ENCODE measurements at regions not wholly inside any gene's neighbourhood (a gene's known extent, or its start where the extent isn't known, plus 50 kb on each side); places are given as distances from the start of the nearest gene placed in this dataset.

DNA sequence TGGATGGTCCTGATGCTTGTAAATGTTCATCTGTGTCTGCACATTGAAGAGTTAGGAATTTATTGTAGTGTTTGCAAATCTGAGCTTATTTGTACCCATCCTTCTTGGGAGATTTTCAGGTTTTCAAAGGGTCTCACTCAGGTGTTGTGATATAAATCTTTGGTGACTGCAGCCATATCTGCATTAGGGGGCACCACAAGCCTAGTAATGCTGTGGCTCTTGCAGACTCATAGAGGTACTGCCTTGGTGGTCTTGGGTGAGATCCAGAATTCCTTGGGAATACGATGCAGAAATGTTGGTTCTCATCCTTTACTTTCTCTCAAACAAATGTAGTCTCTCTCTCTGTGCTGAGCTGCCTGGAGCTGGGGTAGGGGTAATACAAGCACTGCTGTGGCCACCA is 405.9 kb downstream of the TTLL7 start:
- H3K4me3 Mint-ChIP-seq = no peak overlapping the region
- ATAC-seq (no peak), DNase-seq (no peak)
- H3K9me3 Mint-ChIP-seq (ENCODE audit: low read depth) = peaks cover 2% of the 10 kb centered on the region
- H3K27ac Mint-ChIP-seq = no peak overlapping the region
- H3K36me3 Mint-ChIP-seq = no peaks in the 10 kb centered on the region
- H3K4me1 Mint-ChIP-seq = no peaks in the 10 kb centered on the region
- CTCF ChIA-PET = no interaction called here
- no peaks in the 10 kb centered on the region for H3K27me3 Mint-ChIP-seq

DNA sequence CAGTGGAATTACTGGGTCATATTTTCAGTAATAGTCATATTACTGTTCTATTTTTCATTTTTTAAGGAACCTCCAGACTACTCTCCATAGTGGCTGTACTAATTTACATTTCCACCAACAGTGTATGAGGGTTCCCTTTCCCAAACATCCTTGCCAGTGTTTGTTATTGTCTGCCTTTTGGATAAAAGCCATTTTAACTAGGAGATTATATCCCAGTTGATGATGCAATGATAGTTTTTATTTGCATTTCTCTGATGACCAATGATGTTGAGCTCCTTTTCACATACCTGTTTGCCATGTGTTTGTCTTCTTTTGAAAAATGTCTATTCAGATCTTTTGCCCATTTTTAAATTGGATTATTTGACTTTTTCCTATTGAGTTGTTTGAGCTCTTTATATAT is 410.8 kb downstream of the TTLL7 start:
- H3K27ac Mint-ChIP-seq = no peak overlapping the region
- ATAC-seq (no peak), DNase-seq (no peak)
- H3K9me3 Mint-ChIP-seq (ENCODE audit: low read depth) = peaks cover 2% of the 10 kb centered on the region
- no peaks in the 10 kb centered on the region for H3K27me3 Mint-ChIP-seq
- no peaks in the 10 kb centered on the region for H3K4me1 Mint-ChIP-seq
- no peak overlapping the region for H3K4me3 Mint-ChIP-seq
- H3K36me3 Mint-ChIP-seq = no peaks in the 10 kb centered on the region
- CTCF ChIA-PET = no interaction called here

DNA sequence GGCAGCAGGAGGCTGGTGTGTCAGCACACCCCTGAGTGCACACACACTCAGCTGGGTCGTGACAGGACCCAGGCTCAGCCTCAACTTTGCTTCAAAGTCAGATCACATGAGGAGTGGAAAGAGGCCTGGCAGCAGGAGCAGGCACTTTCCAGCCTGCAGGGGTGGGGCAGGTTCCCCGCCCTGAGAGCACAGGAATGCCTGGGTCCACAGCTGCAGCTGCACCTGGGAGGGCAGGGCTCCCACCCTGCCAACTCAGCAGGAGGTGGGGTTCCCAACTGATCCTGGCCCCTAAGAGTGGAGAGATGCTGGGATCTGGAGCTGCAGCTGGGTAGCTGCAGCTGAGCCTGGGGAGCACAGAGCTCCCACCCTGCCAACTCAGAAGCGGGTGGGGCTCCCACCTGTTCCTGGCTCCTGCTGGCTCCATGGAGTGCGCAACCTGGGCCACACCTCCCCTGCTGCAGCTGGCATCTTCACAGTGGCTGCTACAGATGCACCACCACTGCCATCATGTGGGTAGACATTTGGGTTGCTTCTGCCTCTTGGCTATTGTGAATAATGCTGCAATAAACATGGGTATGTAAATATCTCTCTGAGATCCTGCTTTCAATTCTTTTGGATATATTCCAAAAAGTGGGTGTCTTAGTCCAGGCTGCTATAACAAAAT is 415.4 kb downstream of the TTLL7 start:
- Mint-ChIP-seq H3K4me1 (no peaks in the 10 kb centered on the region), H3K36me3 (no peaks in the 10 kb centered on the region), H3K4me3 (no peak overlapping the region), H3K27me3 (no peaks in the 10 kb centered on the region), H3K9me3 (ENCODE audit: low read depth) (no peaks in the 10 kb centered on the region), H3K27ac (no peak overlapping the region)
- ATAC-seq = no peak
- CTCF ChIA-PET = no interaction called here
- DNase-seq = no peak

DNA sequence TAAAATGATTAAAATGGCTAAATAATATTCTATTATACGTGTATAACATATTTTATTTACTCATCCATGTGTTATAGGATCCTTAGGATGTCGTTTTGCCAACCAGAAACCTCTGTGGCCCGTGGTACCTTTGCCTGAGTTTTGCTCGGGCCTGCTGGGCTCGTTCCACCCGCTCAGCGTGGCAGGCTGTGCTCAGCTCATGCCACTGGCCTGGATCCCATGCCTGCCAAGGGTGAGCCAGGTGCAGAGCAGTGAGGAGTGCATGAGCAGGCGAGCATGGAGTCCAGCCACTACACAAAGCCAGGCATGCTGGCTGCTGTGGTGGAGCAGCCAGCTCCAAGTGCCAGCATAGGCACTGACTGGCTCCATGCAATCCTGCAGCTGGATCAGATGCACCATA is 417.2 kb downstream of the TTLL7 start:
- CTCF ChIA-PET = no interaction called here
- H3K27ac Mint-ChIP-seq = no peak overlapping the region

GRCh38 chr1:83574791-83575190 is 424.1 kb downstream of the TTLL7 start:
- Mint-ChIP-seq H3K4me3 (no peak overlapping the region), H3K9me3 (ENCODE audit: low read depth) (no peaks in the 10 kb centered on the region)
- no peak for ATAC-seq

More for the DNA sequence above, 417.2 kb downstream of the TTLL7 start:
- H3K27me3 Mint-ChIP-seq = no peaks in the 10 kb centered on the region
- H3K36me3 Mint-ChIP-seq = no peaks in the 10 kb centered on the region
- H3K9me3 Mint-ChIP-seq (ENCODE audit: low read depth) = no peaks in the 10 kb centered on the region
- no peak for ATAC-seq
- no peak overlapping the region for H3K4me3 Mint-ChIP-seq
- DNase-seq = no peak
- H3K4me1 Mint-ChIP-seq = no peaks in the 10 kb centered on the region

GRCh38 chr1:83573776-83574175 is 425.2 kb downstream of the TTLL7 start:
- H3K36me3 Mint-ChIP-seq = no peaks in the 10 kb centered on the region
- H3K4me1 Mint-ChIP-seq = no peaks in the 10 kb centered on the region
- no peak overlapping the region for H3K27ac Mint-ChIP-seq
- no peaks in the 10 kb centered on the region for H3K9me3 Mint-ChIP-seq (ENCODE audit: low read depth)
- CTCF ChIA-PET = no interaction called here
- ATAC-seq = no peak
- no peak for DNase-seq
- H3K4me3 Mint-ChIP-seq = no peak overlapping the region
- no peaks in the 10 kb centered on the region for H3K27me3 Mint-ChIP-seq

More at GRCh38 chr1:83574791-83575190, 424.1 kb downstream of the TTLL7 start:
- Mint-ChIP-seq H3K27me3 (no peaks in the 10 kb centered on the region), H3K36me3 (no peaks in the 10 kb centered on the region), H3K4me1 (no peaks in the 10 kb centered on the region), H3K27ac (no peak overlapping the region)
- CTCF ChIA-PET = no interaction called here
- DNase-seq = no peak

DNA sequence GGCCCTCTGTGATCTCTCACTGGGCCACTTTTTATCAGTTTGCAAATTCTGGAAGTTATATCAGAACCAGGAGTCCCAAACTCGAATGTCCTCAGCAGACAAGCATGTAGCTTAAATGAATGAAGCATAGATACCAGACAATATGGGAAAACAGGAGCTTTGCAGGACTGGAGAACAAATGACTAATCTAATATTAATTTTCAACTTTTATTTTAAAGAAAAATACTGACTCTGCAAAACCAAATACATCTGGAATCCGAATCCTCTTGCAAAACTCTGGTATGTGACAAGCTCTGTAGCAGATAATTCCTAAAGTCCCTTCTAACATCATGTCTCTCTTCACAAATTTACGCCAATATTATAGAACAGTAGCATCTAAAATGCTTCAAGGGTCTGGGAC is 427.4 kb downstream of the TTLL7 start:
- CTCF ChIA-PET = no interaction called here
- DNase-seq (no peak), ATAC-seq (no peak)
- H3K9me3 Mint-ChIP-seq (ENCODE audit: low read depth) = no peaks in the 10 kb centered on the region
- H3K4me3 Mint-ChIP-seq = no peak overlapping the region
- no peak overlapping the region for H3K27ac Mint-ChIP-seq
- H3K36me3 Mint-ChIP-seq = no peaks in the 10 kb centered on the region
- H3K4me1 Mint-ChIP-seq = no peaks in the 10 kb centered on the region
- no peaks in the 10 kb centered on the region for H3K27me3 Mint-ChIP-seq

DNA sequence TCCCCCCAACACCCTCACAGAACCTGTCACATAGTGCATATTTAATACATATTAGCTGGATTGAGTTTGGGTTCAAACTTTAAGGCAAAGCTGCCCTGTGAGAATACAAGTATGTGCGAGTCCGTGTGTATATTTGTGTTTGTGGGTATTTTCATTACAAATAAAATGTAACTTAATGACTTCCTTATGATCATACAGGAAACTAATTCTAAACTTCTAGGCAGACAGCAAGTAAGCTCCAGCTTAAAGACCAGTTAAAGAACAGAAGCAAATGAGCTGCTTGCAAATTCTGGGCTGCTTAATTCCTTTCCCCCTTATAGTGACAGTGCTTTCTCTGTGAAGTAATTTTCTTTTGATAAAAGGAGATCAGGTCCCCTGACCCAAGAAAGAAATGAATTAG is 437.6 kb downstream of the TTLL7 start:
- no peaks in the 10 kb centered on the region for H3K36me3 Mint-ChIP-seq
- no peak overlapping the region for H3K4me3 Mint-ChIP-seq
- no peaks in the 10 kb centered on the region for H3K4me1 Mint-ChIP-seq
- DNase-seq = no peak
- CTCF ChIA-PET = no interaction called here
- H3K27ac Mint-ChIP-seq = no peak overlapping the region
- no peaks in the 10 kb centered on the region for H3K27me3 Mint-ChIP-seq
- H3K9me3 Mint-ChIP-seq (ENCODE audit: low read depth) = peaks cover 2% of the 10 kb centered on the region
- ATAC-seq = no peak

DNA sequence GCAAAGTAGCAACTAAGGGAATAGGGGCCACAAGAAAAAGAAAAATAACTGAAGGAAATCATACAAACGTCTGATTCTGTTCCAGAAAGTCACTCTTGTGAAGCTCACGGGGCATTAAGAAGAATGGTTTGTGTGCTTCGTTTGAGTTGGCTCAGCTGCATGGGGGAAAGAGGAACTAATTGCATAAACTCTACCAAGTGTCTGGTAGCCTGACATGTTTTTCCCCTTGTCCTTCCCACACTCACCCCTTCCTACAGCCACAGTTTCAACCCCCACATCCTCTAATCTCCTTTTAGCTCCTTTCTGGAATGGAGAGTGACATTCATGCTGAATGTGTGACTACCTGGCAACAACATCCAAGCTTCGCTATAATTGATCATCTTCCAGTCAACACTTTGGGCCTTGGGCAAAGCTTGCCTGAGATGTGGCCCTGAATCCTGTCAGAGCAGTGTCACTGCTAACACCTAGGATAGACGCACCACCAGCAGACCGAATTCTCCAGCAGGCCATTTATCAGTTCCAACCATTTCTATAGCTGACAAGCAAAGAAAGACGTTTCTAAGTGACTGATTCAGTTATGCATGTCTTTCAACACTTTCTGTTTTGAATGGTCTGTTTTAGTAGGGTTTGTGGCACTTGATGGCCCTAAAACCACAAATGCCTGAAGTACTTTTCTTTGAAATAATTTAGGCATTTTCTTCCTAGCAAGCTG is 439.6 kb downstream of the TTLL7 start:
- Mint-ChIP-seq H3K36me3 (no peaks in the 10 kb centered on the region), H3K9me3 (ENCODE audit: low read depth) (no peaks in the 10 kb centered on the region), H3K4me3 (no peak overlapping the region), H3K4me1 (no peaks in the 10 kb centered on the region), H3K27ac (no peak overlapping the region), H3K27me3 (no peaks in the 10 kb centered on the region)
- ATAC-seq (no peak), DNase-seq (no peak)
- CTCF ChIA-PET = no interaction called here

- ATAC-seq = no peak
- CTCF ChIA-PET = no interaction called here
These were observed 443.1 kb downstream of the TTLL7 start for GRCh38 chr1:83555871-83556270.

DNA sequence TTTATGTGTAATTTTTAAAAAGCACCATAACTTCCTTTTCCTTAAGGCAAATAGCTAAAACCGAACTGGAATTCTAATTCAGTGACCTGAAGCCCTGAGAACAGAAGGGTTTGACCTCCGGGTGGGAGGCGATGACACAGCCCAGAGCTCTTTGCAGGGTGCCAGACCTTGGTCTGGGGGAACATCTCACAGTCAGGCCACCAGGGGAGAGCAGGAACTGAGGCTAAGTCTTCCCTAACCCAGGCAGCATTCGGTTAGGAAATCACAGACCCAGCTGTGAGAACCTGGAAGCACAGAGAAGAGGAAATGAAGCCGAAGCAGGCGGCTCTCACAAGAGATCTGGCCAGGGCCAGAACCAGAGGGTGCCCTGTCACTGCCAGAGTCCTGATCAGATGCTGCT is 444.8 kb downstream of the TTLL7 start:
- Mint-ChIP-seq H3K4me3 (no peak overlapping the region), H3K36me3 (no peaks in the 10 kb centered on the region), H3K27ac (no peak overlapping the region), H3K27me3 (no peaks in the 10 kb centered on the region), H3K9me3 (ENCODE audit: low read depth) (no peaks in the 10 kb centered on the region), H3K4me1 (no peaks in the 10 kb centered on the region)
- CTCF ChIA-PET = no interaction called here
- ATAC-seq (no peak), DNase-seq (no peak)

More at GRCh38 chr1:83555871-83556270, 443.1 kb downstream of the TTLL7 start:
- no peak for DNase-seq
- Mint-ChIP-seq H3K27ac (no peak overlapping the region), H3K27me3 (no peaks in the 10 kb centered on the region), H3K36me3 (no peaks in the 10 kb centered on the region), H3K4me1 (no peaks in the 10 kb centered on the region), H3K9me3 (ENCODE audit: low read depth) (no peaks in the 10 kb centered on the region), H3K4me3 (no peak overlapping the region)

- no peaks in the 10 kb centered on the region for H3K27me3 Mint-ChIP-seq
- DNase-seq (no peak), ATAC-seq (no peak)
- H3K4me1 Mint-ChIP-seq = no peaks in the 10 kb centered on the region
- CTCF ChIA-PET = no interaction called here
- no peak overlapping the region for H3K4me3 Mint-ChIP-seq
- H3K36me3 Mint-ChIP-seq = no peaks in the 10 kb centered on the region
- no peaks in the 10 kb centered on the region for H3K9me3 Mint-ChIP-seq (ENCODE audit: low read depth)
- no peak overlapping the region for H3K27ac Mint-ChIP-seq
These were observed 446.1 kb downstream of the TTLL7 start for GRCh38 chr1:83552820-83553219.

GRCh38 chr1:83548311-83548710 is 450.6 kb downstream of the TTLL7 start:
- CTCF ChIA-PET = no interaction called here
- ATAC-seq (no peak), DNase-seq (no peak)
- no peaks in the 10 kb centered on the region for H3K27me3 Mint-ChIP-seq
- H3K4me1 Mint-ChIP-seq = no peaks in the 10 kb centered on the region
- no peak overlapping the region for H3K4me3 Mint-ChIP-seq
- no peak overlapping the region for H3K27ac Mint-ChIP-seq
- H3K9me3 Mint-ChIP-seq (ENCODE audit: low read depth) = no peaks in the 10 kb centered on the region
- H3K36me3 Mint-ChIP-seq = no peaks in the 10 kb centered on the region

GRCh38 chr1:83547901-83548300 is 451.0 kb downstream of the TTLL7 start:
- H3K36me3 Mint-ChIP-seq = no peaks in the 10 kb centered on the region
- CTCF ChIA-PET = no interaction called here
- H3K4me3 Mint-ChIP-seq = no peak overlapping the region
- ATAC-seq (no peak), DNase-seq (no peak)
- H3K9me3 Mint-ChIP-seq (ENCODE audit: low read depth) = no peaks in the 10 kb centered on the region
- H3K4me1 Mint-ChIP-seq = no peaks in the 10 kb centered on the region
- H3K27me3 Mint-ChIP-seq = no peaks in the 10 kb centered on the region
- no peak overlapping the region for H3K27ac Mint-ChIP-seq

Data from activated CD8-positive, alpha-beta memory T cell treated with anti-CD3 and anti-CD28 coated beads, Interleukin-2, amount 10 ng/mL, durations not matched to agents 7 days and 5 days (primary cell).